ENCODE measurements at regions not wholly inside any gene's neighbourhood (a gene's known extent, or its start where the extent isn't known, plus 50 kb on each side); places are given as distances from the start of the nearest gene placed in this dataset.
A peak's percentile ranks its signal among the peaks of the same experiment; 100 is the strongest.
"Not testable (repeated sequence)": the region's sequence is repeated elsewhere in the genome, so short reads cannot be mapped to it uniquely, and the experiment has no call there.

GRCh38 chr9:717722-718121 is 123.8 kb upstream of the DMRT1 start:
- no peak for DNase-seq

- no peak for DNase-seq
These were observed 121.1 kb upstream of the DMRT1 start for GRCh38 chr9:720239-720881.

GRCh38 chr9:722388-722980 is 119.0 kb upstream of the DMRT1 start:
- DNase-seq: no peak

GRCh38 chr9:724461-724860 is 117.0 kb upstream of the DMRT1 start:
- not testable (repeated sequence) for DNase-seq

GRCh38 chr9:726005-726404 is 115.5 kb upstream of the DMRT1 start:
- no peak for DNase-seq

GRCh38 chr9:727767-728166 is 113.7 kb upstream of the DMRT1 start:
- no peak for DNase-seq

GRCh38 chr9:728535-728934 is 113.0 kb upstream of the DMRT1 start:
- DNase-seq: no peak

- DNase-seq: no peak
These were observed 110.0 kb upstream of the DMRT1 start for GRCh38 chr9:731474-731873.

- DNase-seq: peak; percentile 27
These were observed 106.5 kb upstream of the DMRT1 start for GRCh38 chr9:734831-735511.

GRCh38 chr9:737400-738120 is 103.9 kb upstream of the DMRT1 start:
- DNase-seq: no peak

GRCh38 chr9:738209-738915 is 103.1 kb upstream of the DMRT1 start:
- peak; percentile 26 for DNase-seq

- no peak for DNase-seq
These were observed 102.1 kb upstream of the DMRT1 start for GRCh38 chr9:739362-739761.

- DNase-seq: no peak
These were observed 101.3 kb upstream of the DMRT1 start for GRCh38 chr9:740221-740620.

- DNase-seq: no peak
These were observed 99.4 kb upstream of the DMRT1 start for GRCh38 chr9:742104-742503.

GRCh38 chr9:742914-743589 is 98.4 kb upstream of the DMRT1 start:
- no peak for DNase-seq

- no peak for DNase-seq
These were observed 97.3 kb upstream of the DMRT1 start for GRCh38 chr9:744046-744712.

- no peak for DNase-seq
These were observed 96.6 kb upstream of the DMRT1 start for GRCh38 chr9:744790-745484.

GRCh38 chr9:745761-746380 is 95.6 kb upstream of the DMRT1 start:
- DNase-seq: no peak

GRCh38 chr9:746661-747434 is 94.6 kb upstream of the DMRT1 start:
- DNase-seq: no peak

GRCh38 chr9:747567-747966 is 93.9 kb upstream of the DMRT1 start:
- no peak for DNase-seq

Measured in T1000 (cell line).